Astrocyte of the cerebellum (primary cell): ENCODE measurements at regions not wholly inside any gene's neighbourhood (a gene's known extent, or its start where the extent isn't known, plus 50 kb on each side); places are given as distances from the start of the nearest gene placed in this dataset.

Source experiments
- DNase-seq: peaks from one replicate; pipeline ENCODE4 v3.0.0-alpha.2; 2011; ENCODE audit warnings: low read depth
- H3K4me3 ChIP-seq: 2 replicates; pipeline ENCODE4 v1.5.1; 2011; ENCODE audit warnings: mild to moderate bottlenecking, low read depth, low read length, moderate library complexity
- CTCF ChIP-seq: IDR thresholded peaks from 2 replicates; pipeline ENCODE4 v1.5.1; 2012; ENCODE audit warnings: low read length, low read depth, moderate library complexity, mild to moderate bottlenecking; ENCODE audit errors: missing control alignments
- in situ Hi-C: cut with HindIII; loops from 2 replicates; pipeline ENCODE4 v1.10.0; 2017; ENCODE audit warnings: low sequenced_read_pairs

- TF ChIP-seq CTCF, result no peak
- no peak overlapping the region for H3K4me3 ChIP-seq
- in situ Hi-C loops, result no loop called here
- no peak for DNase-seq
Measured at GRCh38 chr6:90917376-90917775, 330.5 kb upstream of the MAP3K7 start.

DNA sequence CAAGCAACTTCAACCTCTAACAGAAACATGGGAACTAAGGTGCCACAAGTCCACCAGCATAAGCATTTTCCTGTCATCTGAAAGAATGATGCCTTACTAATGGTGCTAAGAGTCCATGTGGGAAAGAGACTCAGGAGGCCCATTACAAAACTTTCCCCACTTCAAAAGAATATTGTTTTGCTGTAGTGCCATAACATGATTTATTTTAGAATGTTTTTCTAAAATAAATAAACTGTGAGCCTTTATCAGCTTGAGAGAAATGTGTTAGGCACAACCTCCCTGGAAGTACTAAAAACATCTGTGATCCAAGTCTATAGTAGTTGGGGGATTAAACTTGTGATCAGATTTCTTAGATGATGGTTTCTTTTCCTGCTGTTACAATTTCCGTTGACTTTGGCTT lies 330.1 kb upstream of the MAP3K7 start:
- TF ChIP-seq CTCF, result no peak
- in situ Hi-C loops, result no loop called here
- no peak for DNase-seq
- no peak overlapping the region for H3K4me3 ChIP-seq

- in situ Hi-C loops, result no loop called here
- no peak overlapping the region for H3K4me3 ChIP-seq
- no peak for TF ChIP-seq CTCF
- DNase-seq, result no peak
Measured at GRCh38 chr6:90915224-90915915, 328.5 kb upstream of the MAP3K7 start.

GRCh38 chr6:90914312-90914711 lies 327.4 kb upstream of the MAP3K7 start:
- in situ Hi-C loops, result no loop called here
- no peak for DNase-seq
- no peak overlapping the region for H3K4me3 ChIP-seq
- TF ChIP-seq CTCF, result no peak

- in situ Hi-C loops, result no loop called here
- no peak for DNase-seq
- TF ChIP-seq CTCF, result no peak
- H3K4me3 ChIP-seq, result no peak overlapping the region
Measured at GRCh38 chr6:90913266-90913960, 326.5 kb upstream of the MAP3K7 start.

- TF ChIP-seq CTCF, result no peak
- DNase-seq, result no peak
- in situ Hi-C loops, result no loop called here
- no peak overlapping the region for H3K4me3 ChIP-seq
Measured at GRCh38 chr6:90911642-90912041, 324.8 kb upstream of the MAP3K7 start.
